H9 (cell line): ENCODE measurements at regions not wholly inside any gene's neighbourhood (a gene's known extent, or its start where the extent isn't known, plus 50 kb on each side); places are given as distances from the start of the nearest gene placed in this dataset.

Experiments
- DNase-seq: peaks from one replicate; pipeline ENCODE4 v3.0.0-alpha.2; 2017
- H2AFZ ChIP-seq: one replicate; pipeline ENCODE4 v1.6.1; 2013; ENCODE audit warnings: mild to moderate bottlenecking, low read length, control low read depth, moderate library complexity
- H2AK5ac ChIP-seq: 2 replicates; pipeline ENCODE4 v1.6.1; 2013; ENCODE audit warnings: low read length, control low read depth, mixed read lengths; ENCODE audit not compliant: insufficient read length
- H2BK120ac ChIP-seq: one replicate; pipeline ENCODE4 v1.6.1; 2013; ENCODE audit warnings: low read depth, mild to moderate bottlenecking, low read length, control low read depth, inconsistent platforms; ENCODE audit not compliant: poor library complexity, severe bottlenecking
- H2BK12ac ChIP-seq: 2 replicates; pipeline ENCODE4 v1.6.1; 2013; ENCODE audit warnings: low read length, control low read depth, mixed read lengths, low read depth; ENCODE audit not compliant: insufficient read length
- H2BK15ac ChIP-seq: 2 replicates; pipeline ENCODE4 v1.6.1; 2013; ENCODE audit warnings: low read depth, low read length, control low read depth
- H2BK20ac ChIP-seq: one replicate; pipeline ENCODE4 v1.6.1; 2013; ENCODE audit warnings: low read depth, mild to moderate bottlenecking, low read length, control low read depth, inconsistent platforms; ENCODE audit not compliant: poor library complexity, severe bottlenecking
- H2BK5ac ChIP-seq: 2 replicates; pipeline ENCODE4 v1.6.1; 2013; ENCODE audit warnings: low read length, control low read depth, mixed read lengths; ENCODE audit not compliant: insufficient read length
- H3K14ac ChIP-seq: 2 replicates; pipeline ENCODE4 v1.6.1; 2013; ENCODE audit warnings: low read length, control low read depth; ENCODE audit not compliant: insufficient read depth
- H3K18ac ChIP-seq: 2 replicates; pipeline ENCODE4 v1.6.1; 2013; ENCODE audit warnings: low read depth, mild to moderate bottlenecking, mixed read lengths, low read length, control low read depth; ENCODE audit not compliant: insufficient read length
- H3K23ac ChIP-seq: 2 replicates; pipeline ENCODE4 v1.6.1; 2013; ENCODE audit warnings: low read length, control low read depth, mixed read lengths, low read depth; ENCODE audit not compliant: insufficient read length
- H3K23me2 ChIP-seq: 2 replicates; pipeline ENCODE4 v1.6.1; 2013; ENCODE audit warnings: low read depth, mild to moderate bottlenecking, mixed read lengths, low read length, control low read depth; ENCODE audit not compliant: insufficient read length, poor library complexity, severe bottlenecking
- H3K27ac ChIP-seq: 2 replicates; pipeline ENCODE4 v1.5.1; 2013; ENCODE audit warnings: low read length, control low read depth, mixed read lengths, low read depth; ENCODE audit not compliant: insufficient read length
- H3K27me3 ChIP-seq: 2 replicates; pipeline ENCODE4 v1.6.1; 2013; ENCODE audit warnings: low read length, control low read depth, inconsistent platforms; ENCODE audit not compliant: insufficient read depth
- H3K4ac ChIP-seq: 2 replicates; pipeline ENCODE4 v1.6.1; 2013; ENCODE audit warnings: low read depth, mild to moderate bottlenecking, control low read depth, inconsistent platforms, low read length, moderate library complexity
- H3K4me1 ChIP-seq: 2 replicates; pipeline ENCODE4 v1.6.1; 2013; ENCODE audit warnings: low read length, control low read depth, inconsistent platforms; ENCODE audit not compliant: insufficient read depth
- H3K4me2 ChIP-seq: 2 replicates; pipeline ENCODE4 v1.6.1; 2013; ENCODE audit warnings: low read length, control low read depth, mixed read lengths; ENCODE audit not compliant: insufficient read length, insufficient read depth
- H3K56ac ChIP-seq: 2 replicates; pipeline ENCODE4 v1.6.1; 2013; ENCODE audit warnings: low read depth, mild to moderate bottlenecking, mixed read lengths, low read length, control low read depth; ENCODE audit not compliant: insufficient read length
- H3K79me1 ChIP-seq: 2 replicates; pipeline ENCODE4 v1.6.1; 2013; ENCODE audit warnings: low read depth, mild to moderate bottlenecking, moderate library complexity, low read length, control low read depth, inconsistent platforms; ENCODE audit not compliant: insufficient read depth, poor library complexity, severe bottlenecking
- H3K79me2 ChIP-seq: 2 replicates; pipeline ENCODE4 v1.6.1; 2013; ENCODE audit warnings: low read length, control low read depth, inconsistent platforms; ENCODE audit not compliant: insufficient read depth
- H3K9ac ChIP-seq: 2 replicates; pipeline ENCODE4 v1.6.1; 2013; ENCODE audit warnings: low read length, control low read depth, mixed read lengths; ENCODE audit not compliant: insufficient read length; ENCODE audit errors: extremely low read depth
- H3K9me3 ChIP-seq: one replicate; pipeline ENCODE4 v1.6.1; 2013; ENCODE audit warnings: low read depth, low read length, inconsistent platforms; ENCODE audit not compliant: control insufficient read depth
- H3T11ph ChIP-seq: one replicate; pipeline ENCODE4 v1.6.1; 2013; ENCODE audit warnings: mild to moderate bottlenecking, low read length, control low read depth, inconsistent platforms
- H4K20me1 ChIP-seq: one replicate; pipeline ENCODE4 v1.6.1; 2013; ENCODE audit not compliant: control insufficient read depth, insufficient read length, insufficient read depth
- H4K5ac ChIP-seq: 2 replicates; pipeline ENCODE4 v1.6.1; 2013; ENCODE audit warnings: low read depth, mild to moderate bottlenecking, mixed read lengths, low read length, control low read depth; ENCODE audit not compliant: insufficient read length
- H4K8ac ChIP-seq: replicated peaks from 2 replicates; pipeline ENCODE4 v1.6.1; 2013; ENCODE audit warnings: low read length, control low read depth, mixed read lengths, low read depth; ENCODE audit not compliant: insufficient read length
- H4K91ac ChIP-seq: 2 replicates; pipeline ENCODE4 v1.6.1; 2013; ENCODE audit warnings: low read depth, mild to moderate bottlenecking, moderate library complexity, mixed read lengths, low read length, control low read depth; ENCODE audit not compliant: insufficient read length
- H3K27ac Mint-ChIP-seq, 3 experiments: 2 replicates in 2 of 3; 3 replicates in 1 of 3; pipeline ENCODE4 v1.8.0; 2020 to 2021; ENCODE audit warnings: mixed read lengths in 3 of 3, mild to moderate bottlenecking in 1 of 3, moderate library complexity in 1 of 3
- H3K27me3 Mint-ChIP-seq: 2 replicates; pipeline ENCODE4 v1.8.0; 2021; ENCODE audit warnings: low read depth, mild to moderate bottlenecking, moderate library complexity, mixed read lengths
- H3K36me3 Mint-ChIP-seq, 3 experiments: 2 replicates in 2 of 3; 3 replicates in 1 of 3; pipeline ENCODE4 v1.8.0; 2020 to 2021; ENCODE audit warnings: low read depth in 3 of 3, mixed read lengths in 3 of 3; ENCODE audit not compliant: insufficient read depth in 1 of 3
- H3K4me1 Mint-ChIP-seq, 2 experiments: 2 replicates each; pipeline ENCODE4 v1.8.0; 2020; ENCODE audit warnings: mixed read lengths in 2 of 2
- H3K4me3 Mint-ChIP-seq, 2 experiments: 2 replicates in 1 of 2; 3 replicates in 1 of 2; pipeline ENCODE4 v1.8.0; 2020 to 2021; ENCODE audit warnings: mild to moderate bottlenecking in 2 of 2, mixed read lengths in 2 of 2, moderate library complexity in 1 of 2
- H3K9me3 Mint-ChIP-seq, 2 experiments: 2 replicates in 1 of 2; 3 replicates in 1 of 2; pipeline ENCODE4 v1.8.0; 2020; ENCODE audit warnings: mild to moderate bottlenecking in 2 of 2, mixed read lengths in 2 of 2, moderate library complexity in 1 of 2
- WGBS: extraction: QIAGEN DNeasy Blood & Tissue Kit; methylation state at CpG from one replicate; pipeline ENCODE4 v1.1.7; 2013; ENCODE audit warnings: missing lambda C conversion rate, low lambda C conversion rate, mixed read lengths; ENCODE audit not compliant: insufficient read length; ENCODE audit errors: extremely low coverage; 5-methylcytosine and 5-hydroxymethylcytosine counted together
- TF ChIP-seq, protein P1 (sequence below): fragments of 200-600 bp; sonication (generic); conservative IDR thresholded peaks from 3 replicates; pipeline ENCODE4 v1.8.0; 2021; ENCODE audit warnings: antibody characterized with exemption, mild to moderate bottlenecking

DNA sequence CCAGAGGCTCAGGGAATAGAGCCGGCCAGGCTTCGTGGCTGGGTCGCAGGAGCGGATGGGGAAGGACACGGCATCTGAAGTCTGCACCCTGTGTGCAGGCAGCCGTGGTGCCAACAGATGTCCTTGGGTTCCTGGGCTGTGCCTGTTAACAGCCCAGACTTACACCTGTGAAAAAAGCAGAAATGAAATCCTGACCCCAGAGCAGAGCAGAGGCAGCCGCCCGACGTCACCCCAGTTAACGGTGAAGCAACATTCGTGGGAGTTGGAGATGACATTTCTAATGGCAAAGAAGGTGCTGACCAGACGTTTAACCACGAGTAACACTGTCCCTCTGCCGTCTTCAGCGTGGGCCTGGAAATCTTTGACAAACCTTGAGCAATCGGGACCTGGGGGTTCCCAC is 200.3 kb upstream of the DIO3 start:
- Histone ChIP-seq H3K4me2 (no peak overlapping the region), H3K4ac (no peak overlapping the region), H4K91ac (no peak overlapping the region), H4K20me1 (no peaks in the 10 kb centered on the region), H2AK5ac (no peak overlapping the region), H2BK20ac (no peak overlapping the region), H3K4me1 (no peaks in the 10 kb centered on the region), H3K23ac (no peak overlapping the region), H3K23me2 (no peaks in the 10 kb centered on the region), H2BK15ac (no peak overlapping the region), H2AFZ (no peak overlapping the region), H2BK120ac (no peak overlapping the region), H3K79me1 (no peaks in the 10 kb centered on the region), H4K5ac (no peak overlapping the region), H2BK12ac (no peak overlapping the region), H3K27ac (no peak overlapping the region), H3K27me3 (no peaks in the 10 kb centered on the region), H3K18ac (no peak overlapping the region), H2BK5ac (no peak overlapping the region), H3T11ph (no peak overlapping the region), H3K56ac (no peak overlapping the region), H3K79me2 (no peaks in the 10 kb centered on the region), H3K14ac (no peak overlapping the region), H3K9me3 (no peaks in the 10 kb centered on the region), H4K8ac (no peak overlapping the region), H3K9ac (no peak overlapping the region)
- H3K27ac Mint-ChIP-seq = no peak overlapping the region; a peak in 1 of 7 replicates
- H3K4me1 Mint-ChIP-seq = peaks cover 3 to 21% of the 10 kb centered on the region in 2 experiments
- peaks cover 0 to 4% (median 0%) of the 10 kb centered on the region in 3 experiments; a peak in 2 of 7 replicates for H3K36me3 Mint-ChIP-seq
- H3K27me3 Mint-ChIP-seq = peaks cover 8% of the 10 kb centered on the region
- TF ChIP-seq, protein P1, sequence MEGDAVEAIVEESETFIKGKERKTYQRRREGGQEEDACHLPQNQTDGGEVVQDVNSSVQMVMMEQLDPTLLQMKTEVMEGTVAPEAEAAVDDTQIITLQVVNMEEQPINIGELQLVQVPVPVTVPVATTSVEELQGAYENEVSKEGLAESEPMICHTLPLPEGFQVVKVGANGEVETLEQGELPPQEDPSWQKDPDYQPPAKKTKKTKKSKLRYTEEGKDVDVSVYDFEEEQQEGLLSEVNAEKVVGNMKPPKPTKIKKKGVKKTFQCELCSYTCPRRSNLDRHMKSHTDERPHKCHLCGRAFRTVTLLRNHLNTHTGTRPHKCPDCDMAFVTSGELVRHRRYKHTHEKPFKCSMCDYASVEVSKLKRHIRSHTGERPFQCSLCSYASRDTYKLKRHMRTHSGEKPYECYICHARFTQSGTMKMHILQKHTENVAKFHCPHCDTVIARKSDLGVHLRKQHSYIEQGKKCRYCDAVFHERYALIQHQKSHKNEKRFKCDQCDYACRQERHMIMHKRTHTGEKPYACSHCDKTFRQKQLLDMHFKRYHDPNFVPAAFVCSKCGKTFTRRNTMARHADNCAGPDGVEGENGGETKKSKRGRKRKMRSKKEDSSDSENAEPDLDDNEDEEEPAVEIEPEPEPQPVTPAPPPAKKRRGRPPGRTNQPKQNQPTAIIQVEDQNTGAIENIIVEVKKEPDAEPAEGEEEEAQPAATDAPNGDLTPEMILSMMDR = no peak
- peaks cover 3 to 5% of the 10 kb centered on the region in 2 experiments; a peak in 2 of 5 replicates for H3K9me3 Mint-ChIP-seq
- DNase-seq = no peak
- WGBS = no CpG with 5 or more reads among the region's 16 CpGs
- H3K4me3 Mint-ChIP-seq = no peak overlapping the region
